CD4-positive, alpha-beta T cell (primary cell): ENCODE measurements at regions not wholly inside any gene's neighbourhood (a gene's known extent, or its start where the extent isn't known, plus 50 kb on each side); places are given as distances from the start of the nearest gene placed in this dataset.

Experiments
- ATAC-seq: fragments of 200-7000 bp; cut with Tn5 transposase; one replicate; pipeline ENCODE4 v1.10.0; 2022; ENCODE audit warnings: mild to moderate bottlenecking; ENCODE audit not compliant: poor library complexity
- CTCF ChIA-PET: fragments of 350-600 bp; sonication (Branson Sonifier 250); formaldehyde crosslinking; loops from one replicate; lab custom pipeline; 2021; ENCODE audit warnings: antibody characterized with exemption, inconsistent platforms; lab: Charles Lee
- POLR2A ChIA-PET: fragments of 350-600 bp; sonication (Branson Sonifier 250); formaldehyde crosslinking; loops from one replicate; lab custom pipeline; 2021; ENCODE audit warnings: antibody characterized with exemption, inconsistent platforms; lab: Charles Lee
- DNase-seq, 14 experiments: peaks; one replicate each; pipeline ENCODE4 v3.0.0-alpha.2; 2013 to 2020; ENCODE audit warnings: mixed read lengths in 2 of 14
- H3K27ac ChIP-seq, 2 donors: one replicate each; pipeline versions ENCODE4 v1.5.1 to v1.7.0; 2013; ENCODE audit warnings: low read length in 2 of 2, low read depth in 1 of 2, mild to moderate bottlenecking in 1 of 2
- H3K27me3 ChIP-seq, 2 experiments: 1 replicate in 1 of 2; 2 replicates in 1 of 2; pipeline versions ENCODE4 v1.6.1 to v1.7.0; 2013; ENCODE audit warnings: low read length in 2 of 2, control low read depth in 1 of 2, mild to moderate bottlenecking in 1 of 2, moderate library complexity in 1 of 2; ENCODE audit not compliant: insufficient read depth in 2 of 2, control insufficient read depth in 1 of 2
- H3K36me3 ChIP-seq: one replicate; pipeline ENCODE4 v1.6.1; 2013; ENCODE audit warnings: low read length, control low read depth; ENCODE audit not compliant: insufficient read depth
- H3K4me1 ChIP-seq: one replicate; pipeline ENCODE4 v1.6.1; 2013; ENCODE audit warnings: low read length, control low read depth; ENCODE audit not compliant: insufficient read depth
- H3K4me3 ChIP-seq: one replicate; pipeline ENCODE4 v1.5.1; 2013; ENCODE audit warnings: mild to moderate bottlenecking, low read length, moderate library complexity
- H3K9me3 ChIP-seq, 2 experiments: 1 replicate in 1 of 2; 2 replicates in 1 of 2; pipeline versions ENCODE4 v1.6.1 to v1.7.0; 2013; ENCODE audit warnings: low read length in 2 of 2, mild to moderate bottlenecking in 2 of 2, control low read depth in 1 of 2, moderate library complexity in 1 of 2; ENCODE audit not compliant: control insufficient read depth in 1 of 2, insufficient read depth in 1 of 2
- H3K27ac Mint-ChIP-seq: one replicate; pipeline ENCODE4 v1.8.0; 2020; ENCODE audit warnings: mixed read lengths
- H3K27me3 Mint-ChIP-seq: one replicate; pipeline ENCODE4 v1.8.0; 2021; ENCODE audit warnings: mixed read lengths
- H3K36me3 Mint-ChIP-seq: one replicate; pipeline ENCODE4 v1.8.0; 2021; ENCODE audit warnings: low read depth, mixed read lengths
- H3K4me1 Mint-ChIP-seq: one replicate; pipeline ENCODE4 v1.8.0; 2021; ENCODE audit warnings: low read depth, mixed read lengths
- H3K4me3 Mint-ChIP-seq: one replicate; pipeline ENCODE4 v1.8.0; 2020; ENCODE audit warnings: mild to moderate bottlenecking, mixed read lengths
- H3K9me3 Mint-ChIP-seq: one replicate; pipeline ENCODE4 v1.8.0; 2020; ENCODE audit warnings: mixed read lengths
- CTCF ChIP-seq: fragments of 200-600 bp; IDR thresholded peaks from one replicate; pipeline ENCODE4 v1.8.0; 2022; ENCODE audit warnings: antibody characterized with exemption, mild to moderate bottlenecking
- intact Hi-C, 2 experiments: fragments of 100-400 bp; cut with DNase I in 1 of 2; cut with micrococcal nuclease in 1 of 2; formaldehyde crosslinking; loops; one replicate each; pipeline versions ENCODE4 v1.15.1 to v1.9.0; 2023 to 2025; cut with DNase I, micrococcal nuclease

GRCh38 chr3:59160133-59160746 lies 110.4 kb upstream of the CFAP20DC start:
- no peaks in the 10 kb centered on the region for H3K27me3 ChIP-seq
- H3K9me3 ChIP-seq: no peaks in the 10 kb centered on the region
- Mint-ChIP-seq H3K27me3 (peaks cover 10% of the 10 kb centered on the region), H3K36me3 (no peaks in the 10 kb centered on the region), H3K27ac (no peak overlapping the region), H3K9me3 (no peaks in the 10 kb centered on the region), H3K4me1 (no peaks in the 10 kb centered on the region), H3K4me3 (no peak overlapping the region)
- DNase-seq (no peak), ATAC-seq (no peak)
- no peaks in the 10 kb centered on the region for H3K36me3 ChIP-seq
- TF ChIP-seq CTCF: no peak
- intact Hi-C loops: no loop called here
- no peaks in the 10 kb centered on the region for H3K4me1 ChIP-seq
- ChIA-PET POLR2A (no interaction called here), CTCF (no interaction called here)
- no peak overlapping the region for H3K4me3 ChIP-seq
- H3K27ac ChIP-seq: no peak overlapping the region

- H3K9me3 Mint-ChIP-seq: peaks cover 9% of the 10 kb centered on the region
- no peak overlapping the region for H3K27ac ChIP-seq
- H3K4me3 ChIP-seq: no peak overlapping the region
- no peaks in the 10 kb centered on the region for H3K9me3 ChIP-seq
- H3K4me1 Mint-ChIP-seq: no peaks in the 10 kb centered on the region
- H3K36me3 ChIP-seq: no peaks in the 10 kb centered on the region
- H3K27ac Mint-ChIP-seq: no peak overlapping the region
- no peaks in the 10 kb centered on the region for H3K27me3 ChIP-seq
- H3K4me1 ChIP-seq: no peaks in the 10 kb centered on the region
- peaks cover 33% of the 10 kb centered on the region for H3K27me3 Mint-ChIP-seq
- ATAC-seq (no peak), DNase-seq (no peak)
- no peak for TF ChIP-seq CTCF
- CTCF ChIA-PET: no interaction called here
- POLR2A ChIA-PET: no interaction called here
- no peak overlapping the region for H3K4me3 Mint-ChIP-seq
- intact Hi-C loops: no loop called here
- no peaks in the 10 kb centered on the region for H3K36me3 Mint-ChIP-seq
Observed at GRCh38 chr3:59153648-59154047, 103.8 kb upstream of the CFAP20DC start.

- Histone ChIP-seq H3K27me3 (no peaks in the 10 kb centered on the region), H3K9me3 (no peaks in the 10 kb centered on the region), H3K36me3 (no peaks in the 10 kb centered on the region), H3K27ac (no peak overlapping the region), H3K4me1 (no peaks in the 10 kb centered on the region), H3K4me3 (no peak overlapping the region)
- H3K4me3 Mint-ChIP-seq: no peak overlapping the region
- ChIA-PET POLR2A (no interaction called here), CTCF (no interaction called here)
- DNase-seq (no peak), ATAC-seq (no peak)
- H3K36me3 Mint-ChIP-seq: no peaks in the 10 kb centered on the region
- no peak for TF ChIP-seq CTCF
- H3K4me1 Mint-ChIP-seq: no peaks in the 10 kb centered on the region
- no peak overlapping the region for H3K27ac Mint-ChIP-seq
- peaks cover 9% of the 10 kb centered on the region for H3K9me3 Mint-ChIP-seq
- H3K27me3 Mint-ChIP-seq: peaks cover 33% of the 10 kb centered on the region
- intact Hi-C loops: no loop called here
Observed at GRCh38 chr3:59152943-59153342, 103.1 kb upstream of the CFAP20DC start.
